Activated naive CD4-positive, alpha-beta T cell treated with anti-CD3 and anti-CD28 coated beads, Interleukin-2, amount 10 ng/mL, durations not matched to agents 7 days and 5 days (primary cell): ENCODE measurements at regions not wholly inside any gene's neighbourhood (a gene's known extent, or its start where the extent isn't known, plus 50 kb on each side); places are given as distances from the start of the nearest gene placed in this dataset.

Experiments
- CTCF ChIA-PET: fragments of 350-600 bp; sonication (Branson Sonifier 250); formaldehyde crosslinking; loops from one replicate; lab custom pipeline; 2021; ENCODE audit warnings: antibody characterized with exemption; lab: Charles Lee
- DNase-seq: peaks from one replicate; pipeline ENCODE4 v3.0.0-alpha.2; 2020
- H3K27ac Mint-ChIP-seq: one replicate; pipeline ENCODE4 v1.8.0; 2021; ENCODE audit warnings: mild to moderate bottlenecking, moderate library complexity, mixed read lengths
- H3K27me3 Mint-ChIP-seq: one replicate; pipeline ENCODE4 v1.8.0; 2021; ENCODE audit warnings: mild to moderate bottlenecking, mixed read lengths
- H3K36me3 Mint-ChIP-seq: one replicate; pipeline ENCODE4 v1.8.0; 2021; ENCODE audit warnings: mixed read lengths
- H3K4me1 Mint-ChIP-seq: one replicate; pipeline ENCODE4 v1.8.0; 2021; ENCODE audit warnings: mixed read lengths
- H3K4me3 Mint-ChIP-seq: one replicate; pipeline ENCODE4 v1.8.0; 2021; ENCODE audit warnings: mild to moderate bottlenecking, moderate library complexity, mixed read lengths
- H3K9me3 Mint-ChIP-seq: one replicate; pipeline ENCODE4 v1.8.0; 2021; ENCODE audit warnings: mixed read lengths

DNA sequence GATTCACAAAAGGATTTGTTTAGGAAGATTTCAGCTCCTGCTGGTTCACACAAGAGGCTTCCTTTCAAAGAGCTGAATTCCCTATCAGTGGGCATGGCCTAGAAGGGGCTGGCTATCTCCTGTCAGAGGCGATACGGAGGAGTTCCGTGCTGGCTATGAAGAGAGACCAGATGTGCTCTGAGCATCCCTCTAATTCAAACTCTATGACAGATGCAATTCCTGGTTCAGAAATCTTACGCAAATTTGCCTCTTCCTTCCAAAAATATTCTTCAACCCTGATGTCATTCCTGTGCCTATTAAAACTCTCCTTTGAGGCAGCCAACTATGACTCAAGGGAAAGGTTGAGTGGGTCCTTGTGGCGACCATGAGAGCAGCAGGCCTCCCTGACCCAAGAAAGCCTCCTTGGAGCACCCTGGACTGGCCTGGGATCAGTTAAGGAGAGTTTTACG is 139.3 kb upstream of the HES1 start:
- H3K27ac Mint-ChIP-seq, result no peak overlapping the region
- H3K4me1 Mint-ChIP-seq, result peaks cover 2% of the 10 kb centered on the region
- no peaks in the 10 kb centered on the region for H3K36me3 Mint-ChIP-seq
- no peak for DNase-seq
- no peak overlapping the region for H3K4me3 Mint-ChIP-seq
- CTCF ChIA-PET, result no interaction called here
- no peaks in the 10 kb centered on the region for H3K9me3 Mint-ChIP-seq
- peaks cover 63% of the 10 kb centered on the region for H3K27me3 Mint-ChIP-seq

DNA sequence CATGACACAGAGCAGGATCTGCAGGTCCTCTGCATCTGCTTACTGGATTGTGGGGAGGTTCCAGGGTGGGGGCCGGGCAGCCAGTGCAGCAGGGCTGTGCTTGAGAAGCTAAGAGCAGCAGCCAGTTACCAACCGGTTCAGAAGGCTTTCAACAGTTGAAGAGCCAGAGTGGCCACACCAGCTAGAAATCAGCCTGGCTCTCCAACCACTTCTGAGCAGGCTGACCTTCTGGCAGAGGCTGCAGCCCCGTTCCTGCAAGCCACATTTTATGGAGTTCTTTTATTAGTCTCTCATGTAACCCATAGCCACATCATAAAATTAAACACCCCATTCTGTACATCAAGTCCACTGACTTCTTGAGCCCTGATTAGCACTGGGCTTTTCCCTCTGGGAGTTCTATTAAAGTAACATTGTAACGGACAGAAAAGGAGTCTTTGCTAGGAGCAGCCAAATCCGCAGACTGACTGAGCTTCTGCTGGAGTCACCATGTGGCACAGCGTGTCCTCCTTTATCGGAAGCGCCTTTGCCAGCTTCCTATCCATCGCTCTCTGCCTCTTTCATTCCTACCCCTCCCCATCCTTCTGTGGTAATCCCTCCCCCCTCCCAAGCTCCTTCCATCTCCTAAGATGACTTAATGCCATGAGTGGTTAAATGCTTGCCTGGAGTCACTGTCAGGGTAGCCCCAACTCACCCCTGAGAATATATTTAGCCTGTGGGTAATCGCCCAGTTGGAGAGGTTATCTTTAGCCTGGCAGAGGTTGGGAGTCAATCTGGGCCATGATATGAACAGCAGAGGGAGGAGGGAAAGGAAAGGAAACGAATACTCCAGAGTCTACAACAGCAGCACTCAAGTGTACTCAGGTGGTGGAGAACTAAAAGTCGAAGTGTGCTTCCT is 138.5 kb upstream of the HES1 start:
- Mint-ChIP-seq H3K4me1 (peaks cover 5% of the 10 kb centered on the region), H3K27ac (no peak overlapping the region), H3K27me3 (peaks cover 69% of the 10 kb centered on the region), H3K4me3 (no peak overlapping the region), H3K36me3 (no peaks in the 10 kb centered on the region), H3K9me3 (no peaks in the 10 kb centered on the region)
- DNase-seq, result no peak
- CTCF ChIA-PET, result no interaction called here

DNA sequence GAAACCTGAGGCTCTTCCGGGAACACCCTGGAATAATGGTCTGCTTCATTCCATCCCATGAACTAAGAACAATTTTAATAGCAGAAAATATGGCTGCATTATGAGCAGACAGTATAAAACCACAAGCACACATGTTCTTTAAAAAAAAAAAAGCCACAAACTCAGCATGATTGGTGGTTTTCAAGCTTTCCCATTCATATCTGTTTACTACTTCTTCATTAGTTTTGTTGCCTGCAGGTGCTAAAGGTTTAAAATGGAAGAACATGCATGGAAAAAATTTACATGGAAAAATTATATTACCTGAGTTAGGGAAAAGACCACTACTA is 137.9 kb upstream of the HES1 start:
- DNase-seq, result no peak
- CTCF ChIA-PET, result no interaction called here
- H3K9me3 Mint-ChIP-seq, result no peaks in the 10 kb centered on the region
- no peaks in the 10 kb centered on the region for H3K36me3 Mint-ChIP-seq
- peaks cover 72% of the 10 kb centered on the region for H3K27me3 Mint-ChIP-seq
- H3K27ac Mint-ChIP-seq, result no peak overlapping the region
- H3K4me3 Mint-ChIP-seq, result no peak overlapping the region
- H3K4me1 Mint-ChIP-seq, result peaks cover 6% of the 10 kb centered on the region

DNA sequence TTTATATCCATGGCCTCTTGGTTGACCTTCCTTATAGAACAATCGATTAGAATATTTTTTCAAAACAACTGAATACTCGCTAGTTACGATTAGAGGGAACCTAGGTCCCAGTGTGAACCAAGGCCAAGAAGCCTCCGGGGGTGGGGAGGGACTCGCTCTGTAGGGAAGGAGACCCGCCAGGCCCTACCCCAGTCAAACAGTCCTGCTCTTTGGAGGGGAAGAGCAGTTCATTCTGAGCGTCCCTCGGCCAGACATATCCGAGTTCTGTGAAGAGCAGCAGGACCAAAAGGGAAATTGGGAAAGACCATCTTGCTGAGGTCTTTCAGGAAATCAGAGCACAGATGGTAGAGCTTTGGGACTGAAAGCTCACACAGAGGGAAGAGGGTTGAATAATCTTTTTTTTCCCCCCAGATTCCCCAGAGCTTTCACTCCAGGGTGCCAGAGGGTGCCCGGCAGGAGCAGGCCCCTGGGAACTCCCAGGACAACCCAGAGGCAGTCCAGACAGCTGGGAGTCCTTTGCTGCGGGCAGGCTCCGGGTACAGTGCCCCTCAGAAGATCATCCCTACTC is 137.2 kb upstream of the HES1 start:
- no peaks in the 10 kb centered on the region for H3K9me3 Mint-ChIP-seq
- H3K36me3 Mint-ChIP-seq, result no peaks in the 10 kb centered on the region
- CTCF ChIA-PET, result no interaction called here
- no peak overlapping the region for H3K4me3 Mint-ChIP-seq
- no peak for DNase-seq
- peaks cover 73% of the 10 kb centered on the region for H3K27me3 Mint-ChIP-seq
- peaks cover 12% of the 10 kb centered on the region for H3K4me1 Mint-ChIP-seq
- no peak overlapping the region for H3K27ac Mint-ChIP-seq

DNA sequence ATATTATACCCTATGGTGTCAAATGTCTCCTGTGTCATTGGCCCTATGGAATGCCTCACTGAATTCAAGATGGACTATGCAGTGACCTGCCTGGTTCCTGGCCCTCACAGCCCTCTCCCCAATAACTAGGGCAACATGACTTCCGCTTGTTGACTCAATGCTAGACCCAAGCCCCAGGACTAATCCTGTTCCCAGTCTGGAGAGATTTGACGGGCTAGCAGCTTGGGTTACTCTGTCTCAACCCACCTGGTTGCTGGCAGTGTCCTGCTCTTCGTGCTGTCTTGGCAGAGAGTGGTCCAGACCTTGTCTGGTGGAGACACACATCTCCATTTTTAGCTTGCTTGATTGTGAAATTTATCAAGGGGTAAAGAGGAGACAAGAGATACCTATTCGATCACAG is 135.8 kb upstream of the HES1 start:
- Mint-ChIP-seq H3K36me3 (no peaks in the 10 kb centered on the region), H3K9me3 (no peaks in the 10 kb centered on the region), H3K27ac (no peak overlapping the region), H3K4me3 (no peak overlapping the region), H3K4me1 (peaks cover 14% of the 10 kb centered on the region), H3K27me3 (peaks cover 77% of the 10 kb centered on the region)
- no peak for DNase-seq
- CTCF ChIA-PET, result interaction anchor here (0.6 to 0.7 kb wide), 2 partner anchors 214 to 236 kb away, joined by 3 to 4 read pairs; no protein-coding TSS in a partner anchor

DNA sequence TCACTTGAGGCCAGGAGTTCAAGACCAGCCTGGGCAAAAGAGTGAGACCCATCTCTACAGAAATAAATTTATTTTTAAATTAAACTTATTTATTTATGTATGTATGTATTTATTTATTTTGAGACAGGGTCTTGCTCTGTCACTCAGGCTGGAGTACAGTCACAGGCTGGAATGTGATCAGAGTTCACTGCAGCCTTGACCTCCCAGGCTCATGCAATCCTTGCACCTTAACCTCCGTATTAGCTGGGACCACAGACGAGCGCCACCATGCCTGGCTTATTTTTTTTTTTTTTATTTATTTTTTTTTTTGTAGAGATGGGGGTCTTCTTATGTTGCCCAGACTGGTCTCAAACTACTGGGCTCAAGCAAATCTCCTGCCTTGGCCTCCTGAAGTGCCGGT is 135.2 kb upstream of the HES1 start:
- no peak for DNase-seq
- Mint-ChIP-seq H3K27ac (no peak overlapping the region), H3K4me1 (peaks cover 14% of the 10 kb centered on the region), H3K27me3 (peaks cover 71% of the 10 kb centered on the region), H3K9me3 (no peaks in the 10 kb centered on the region), H3K36me3 (no peaks in the 10 kb centered on the region), H3K4me3 (no peak overlapping the region)
- CTCF ChIA-PET, result no interaction called here

DNA sequence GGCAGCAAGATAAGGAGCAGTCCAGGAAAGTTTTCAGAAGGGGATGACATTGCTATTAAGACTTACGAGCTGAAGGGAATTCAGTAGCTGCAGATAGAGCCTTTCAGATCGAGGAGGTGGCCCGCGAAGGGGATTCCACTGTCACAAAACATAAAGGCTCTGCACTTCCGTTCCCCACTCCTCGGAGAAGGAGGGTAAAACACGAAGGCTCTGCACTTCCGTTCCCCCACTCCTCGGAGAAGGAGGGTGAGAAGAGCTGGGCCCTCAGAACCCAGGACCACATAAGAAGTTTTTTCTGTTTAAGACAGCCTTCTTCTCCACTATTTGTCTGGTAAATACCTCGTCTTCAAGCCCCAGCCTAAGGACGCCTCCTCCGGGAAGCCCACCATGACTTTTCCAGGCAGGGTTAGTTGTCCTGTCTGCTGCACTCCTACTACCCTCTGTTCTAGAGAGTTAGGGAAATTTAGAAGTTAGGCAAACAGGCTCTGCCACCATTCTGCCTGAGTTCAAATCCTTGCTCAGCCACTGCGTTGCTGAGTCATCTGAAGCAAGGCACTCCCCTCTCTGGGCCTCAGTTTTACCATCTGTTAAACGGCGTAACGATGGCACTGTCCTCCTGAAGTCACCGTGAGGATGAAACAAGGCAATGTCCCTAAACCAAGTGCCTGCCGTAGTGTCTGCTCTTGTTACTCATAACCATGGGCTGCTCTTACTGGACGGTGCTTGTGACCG is 134.1 kb upstream of the HES1 start:
- Mint-ChIP-seq H3K27me3 (peaks cover 69% of the 10 kb centered on the region), H3K4me1 (peaks cover 14% of the 10 kb centered on the region), H3K27ac (no peak overlapping the region), H3K36me3 (no peaks in the 10 kb centered on the region), H3K4me3 (no peak overlapping the region), H3K9me3 (no peaks in the 10 kb centered on the region)
- no peak for DNase-seq
- CTCF ChIA-PET, result no interaction called here

DNA sequence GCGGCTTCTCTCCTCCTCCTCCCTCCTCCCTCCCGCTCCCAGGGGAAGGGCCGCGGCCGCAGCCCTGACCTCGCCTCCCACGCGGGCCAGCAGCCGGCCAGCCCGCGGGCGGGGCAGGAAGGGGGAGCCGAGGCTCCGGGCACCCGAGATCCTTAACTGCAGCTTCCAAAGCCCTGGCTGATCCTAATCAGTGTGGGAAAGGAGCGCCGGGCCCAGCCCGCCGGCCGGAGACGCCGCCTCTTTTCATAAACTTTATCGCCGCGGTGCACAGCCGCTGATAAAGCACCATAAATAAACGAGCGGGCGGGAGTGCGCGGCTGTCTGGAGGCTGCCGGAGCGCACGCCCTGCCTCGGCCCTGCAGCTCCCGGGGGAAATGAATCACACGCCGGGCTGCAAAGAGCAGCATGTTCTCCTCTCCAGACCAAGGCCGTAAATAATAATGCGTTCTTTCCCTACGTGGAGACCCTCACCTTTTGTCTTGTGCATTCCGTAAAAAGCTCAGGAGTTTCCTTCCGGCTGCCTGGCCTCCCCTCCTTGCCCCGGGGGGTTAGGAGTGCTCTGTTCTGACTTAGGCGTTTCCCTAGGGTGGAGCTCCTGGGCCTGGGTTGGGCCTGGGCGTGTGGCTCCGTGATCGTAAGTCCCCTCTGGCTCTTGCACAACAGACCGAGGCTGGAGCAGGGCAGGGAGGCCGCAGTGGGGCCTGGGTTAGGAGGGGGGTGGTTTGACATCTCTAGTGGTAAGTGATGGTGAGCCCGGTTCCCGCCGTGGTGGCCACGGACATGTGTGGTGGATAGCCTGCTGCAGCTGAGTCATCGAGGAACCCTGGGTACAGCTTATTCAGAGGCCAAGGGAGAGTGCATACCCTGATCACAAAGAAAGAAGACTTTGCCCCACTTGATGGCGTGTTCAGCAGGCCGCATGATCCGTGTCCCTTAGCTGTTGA is 132.6 kb upstream of the HES1 start:
- DNase-seq, result peak; percentile 32
- peak overlapping the region; percentile 38 for H3K4me3 Mint-ChIP-seq

DNA sequence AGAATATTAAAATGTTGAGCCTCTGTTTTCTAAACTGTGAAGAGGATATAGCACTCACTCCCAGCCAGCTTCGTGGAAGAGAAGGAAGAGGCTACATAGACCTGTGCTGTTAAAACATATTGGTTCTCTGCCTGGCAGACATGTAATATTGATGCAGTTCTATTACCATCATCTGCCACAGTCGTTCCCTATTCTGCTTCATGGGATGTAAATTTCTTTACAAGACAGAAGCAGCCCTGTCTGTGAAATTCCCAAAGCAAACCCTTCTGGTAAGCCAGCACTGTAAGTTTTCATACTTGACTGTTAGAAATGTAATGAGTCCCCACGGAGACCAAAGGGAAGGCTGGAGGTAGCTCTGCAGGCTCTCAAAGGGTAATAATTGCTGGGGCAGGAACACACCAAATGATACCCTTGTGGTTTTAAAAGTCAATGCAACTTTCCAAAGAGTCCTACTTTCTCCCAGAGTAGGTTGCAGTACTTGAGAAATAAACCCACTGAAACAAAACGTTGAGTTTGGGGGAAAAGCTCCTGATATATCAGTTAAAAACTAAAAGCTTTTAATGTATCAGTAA is 129.9 kb upstream of the HES1 start:
- H3K9me3 Mint-ChIP-seq, result no peaks in the 10 kb centered on the region
- no peaks in the 10 kb centered on the region for H3K36me3 Mint-ChIP-seq
- no peak for DNase-seq
- CTCF ChIA-PET, result interaction anchor here (1.3 kb wide), 1 partner anchor 214 kb away, joined by 3 read pairs; no protein-coding TSS in a partner anchor
- H3K27me3 Mint-ChIP-seq, result peaks cover 84% of the 10 kb centered on the region
- H3K27ac Mint-ChIP-seq, result no peak overlapping the region
- H3K4me1 Mint-ChIP-seq, result peaks cover 12% of the 10 kb centered on the region
- no peak overlapping the region for H3K4me3 Mint-ChIP-seq

More for the DNA sequence above, 132.6 kb upstream of the HES1 start:
- Mint-ChIP-seq H3K27me3 (peaks cover 75% of the 10 kb centered on the region), H3K27ac (no peak overlapping the region), H3K36me3 (no peaks in the 10 kb centered on the region), H3K4me1 (peaks cover 12% of the 10 kb centered on the region), H3K9me3 (no peaks in the 10 kb centered on the region)
- CTCF ChIA-PET, result interaction anchor here (1.4 kb wide), 1 partner anchor 33 kb away, joined by 3 read pairs; no protein-coding TSS in a partner anchor

DNA sequence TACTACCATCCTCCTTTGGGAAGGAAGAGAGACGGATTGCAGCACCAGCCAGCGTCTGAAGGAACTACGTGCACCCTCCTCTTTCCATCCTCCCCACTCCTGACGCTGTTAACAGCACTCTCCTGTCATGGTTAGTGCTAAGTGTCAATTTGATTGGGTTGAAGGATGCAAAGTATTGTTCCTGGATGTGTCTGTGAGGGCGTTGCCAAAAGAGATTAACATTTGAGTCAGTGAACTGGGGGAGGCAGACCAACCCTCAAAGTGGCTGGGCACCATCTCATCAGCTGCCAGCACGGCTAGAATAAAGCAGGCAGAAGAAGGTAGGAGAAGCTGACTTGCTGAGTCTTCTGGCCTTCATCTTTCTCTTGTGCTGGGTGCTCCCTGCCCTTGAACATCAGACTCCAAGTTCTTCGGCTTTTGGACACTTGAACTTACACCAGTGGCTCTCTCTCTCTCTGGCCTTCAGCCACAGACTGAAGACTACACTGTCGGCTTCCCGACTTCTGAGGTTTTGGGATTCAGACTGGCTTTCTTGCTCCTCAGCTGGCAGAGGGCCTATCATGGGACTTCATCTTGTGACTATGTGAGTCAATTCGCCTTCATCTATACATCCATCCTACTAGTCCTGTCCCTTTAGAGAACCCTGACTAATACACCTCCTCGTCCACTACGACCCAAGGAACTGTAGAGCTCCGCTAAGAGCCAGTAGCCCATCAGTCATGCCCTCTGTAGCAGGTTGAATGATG is 128.2 kb upstream of the HES1 start:
- Mint-ChIP-seq H3K4me1 (peaks cover 8% of the 10 kb centered on the region), H3K27ac (no peak overlapping the region), H3K4me3 (no peak overlapping the region), H3K27me3 (peaks cover 72% of the 10 kb centered on the region), H3K9me3 (no peaks in the 10 kb centered on the region), H3K36me3 (no peaks in the 10 kb centered on the region)
- no peak for DNase-seq
- CTCF ChIA-PET, result no interaction called here

DNA sequence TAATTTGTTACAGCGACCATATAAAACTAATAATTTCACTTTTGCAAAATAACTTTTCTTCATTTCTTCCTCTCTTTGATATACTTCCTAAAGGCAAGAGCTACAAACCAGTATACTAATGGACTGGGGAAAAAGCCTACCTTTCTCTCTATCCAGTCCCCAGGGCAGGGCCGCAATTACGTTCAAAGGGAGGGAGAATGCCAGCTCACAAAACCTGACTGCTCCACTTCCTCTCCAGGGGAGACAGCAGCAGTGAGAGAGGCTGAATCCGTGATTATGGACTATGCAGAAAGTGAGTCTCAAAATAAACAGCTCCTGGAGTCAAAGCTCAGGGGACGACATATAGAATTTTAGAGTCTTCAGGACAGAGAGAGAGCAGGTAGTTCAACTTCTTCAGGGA is 126.9 kb upstream of the HES1 start:
- no peaks in the 10 kb centered on the region for H3K9me3 Mint-ChIP-seq
- H3K27ac Mint-ChIP-seq, result no peak overlapping the region
- DNase-seq, result no peak
- no peaks in the 10 kb centered on the region for H3K4me1 Mint-ChIP-seq
- H3K27me3 Mint-ChIP-seq, result peaks cover 70% of the 10 kb centered on the region
- H3K36me3 Mint-ChIP-seq, result no peaks in the 10 kb centered on the region
- CTCF ChIA-PET, result no interaction called here
- H3K4me3 Mint-ChIP-seq, result no peak overlapping the region

DNA sequence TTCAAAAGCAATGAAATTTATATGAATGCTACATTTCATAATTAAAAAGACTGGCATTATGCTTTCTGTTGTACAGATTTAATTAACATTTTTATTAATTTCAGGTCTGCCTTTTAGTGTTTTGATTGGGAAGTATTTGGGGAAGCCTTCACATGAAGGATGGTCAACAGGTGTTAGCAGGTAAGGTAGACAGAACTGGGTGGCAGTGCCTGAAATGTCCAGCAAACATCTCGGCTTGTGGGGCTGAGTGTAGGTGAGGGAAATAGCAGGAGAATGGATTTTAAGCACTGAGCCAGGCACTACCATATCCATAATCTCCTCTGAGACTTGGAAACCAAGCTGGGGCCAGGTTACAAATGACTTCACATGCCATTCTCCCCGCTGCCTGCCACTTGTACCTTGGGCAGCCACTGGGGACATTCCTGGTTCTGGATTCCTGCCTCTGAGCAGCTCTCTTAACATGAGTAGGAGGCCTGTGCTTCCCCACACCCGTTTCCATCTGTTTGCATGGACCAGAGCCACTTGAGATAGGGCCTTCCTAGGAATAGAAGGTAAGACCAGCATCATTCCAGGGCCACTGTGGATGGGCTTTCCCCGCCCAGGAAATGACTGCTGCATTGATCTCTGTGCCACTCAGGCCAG is 125.9 kb upstream of the HES1 start:
- Mint-ChIP-seq H3K27ac (no peak overlapping the region), H3K27me3 (peaks cover 62% of the 10 kb centered on the region)

More for the DNA sequence above, 125.9 kb upstream of the HES1 start:
- Mint-ChIP-seq H3K9me3 (no peaks in the 10 kb centered on the region), H3K4me3 (no peak overlapping the region), H3K36me3 (no peaks in the 10 kb centered on the region), H3K4me1 (no peaks in the 10 kb centered on the region)
- no peak for DNase-seq
- CTCF ChIA-PET, result no interaction called here
